OCI-LY1 (cell line): ENCODE measurements at regions not wholly inside any gene's neighbourhood (a gene's known extent, or its start where the extent isn't known, plus 50 kb on each side); places are given as distances from the start of the nearest gene placed in this dataset.

Source experiments
- H2AFZ ChIP-seq: fragments of 200-600 bp; sonication (generic), shearing (Covaris generic); 2 replicates; pipeline ENCODE4 v1.6.0; 2014; ENCODE audit warnings: antibody characterized with exemption, mild to moderate bottlenecking, low read length
- H3F3A ChIP-seq: fragments of 200-600 bp; sonication (generic), shearing (Covaris generic); 2 replicates; pipeline ENCODE4 v1.6.0; 2014; ENCODE audit warnings: mild to moderate bottlenecking, antibody characterized with exemption, low read length, moderate library complexity; ENCODE audit not compliant: insufficient read depth
- H3K27ac ChIP-seq: fragments of 200-600 bp; sonication (generic); 2 replicates; pipeline ENCODE4 v1.5.1; 2014; ENCODE audit warnings: low read length, mixed run types, mild to moderate bottlenecking, low read depth; ENCODE audit not compliant: poor library complexity, severe bottlenecking
- H3K27me3 ChIP-seq: fragments of 200-600 bp; sonication (generic); 2 replicates; pipeline ENCODE4 v1.6.0; 2014; ENCODE audit warnings: antibody characterized with exemption, mild to moderate bottlenecking, low read length, moderate library complexity; ENCODE audit not compliant: insufficient read depth
- H3K36me3 ChIP-seq: fragments of 200-600 bp; sonication (generic); 2 replicates; pipeline ENCODE4 v1.6.1; 2014; ENCODE audit warnings: mild to moderate bottlenecking, antibody characterized with exemption, low read length, moderate library complexity, mixed read lengths; ENCODE audit not compliant: insufficient read depth
- H3K4me1 ChIP-seq: fragments of 200-600 bp; sonication (generic); 2 replicates; pipeline ENCODE4 v1.5.1; 2014; ENCODE audit warnings: mild to moderate bottlenecking, low read length, moderate library complexity; ENCODE audit not compliant: insufficient read depth, severe bottlenecking
- H3K4me2 ChIP-seq: fragments of 200-600 bp; sonication (generic), shearing (Covaris generic); 2 replicates; pipeline ENCODE4 v1.6.1; 2014; ENCODE audit warnings: low read length
- H3K4me3 ChIP-seq: fragments of 200-600 bp; sonication (generic); 2 replicates; pipeline ENCODE4 v1.5.1; 2014; ENCODE audit warnings: low read length, low read depth, mild to moderate bottlenecking, mixed read lengths; ENCODE audit not compliant: poor library complexity, severe bottlenecking
- H3K79me2 ChIP-seq: fragments of 200-600 bp; shearing (Covaris generic); 2 replicates; pipeline ENCODE4 v1.6.1; 2016; ENCODE audit warnings: mixed run types, low read length, mixed read lengths; ENCODE audit not compliant: insufficient read depth
- H3K9ac ChIP-seq: fragments of 200-600 bp; sonication (generic), shearing (Covaris generic); 2 replicates; pipeline ENCODE4 v1.6.1; 2014; ENCODE audit warnings: mild to moderate bottlenecking, low read length, mixed read lengths
- H3K9me2 ChIP-seq: fragments of 200-600 bp; sonication (generic), shearing (Covaris generic); 2 replicates; pipeline ENCODE4 v1.6.1; 2014; ENCODE audit warnings: low read depth, mild to moderate bottlenecking, low read length, mixed read lengths
- H3K9me3 ChIP-seq: fragments of 200-600 bp; shearing (Covaris generic); 2 replicates; pipeline ENCODE4 v1.6.1; 2014; ENCODE audit warnings: low read length, mixed read lengths
- H4K20me1 ChIP-seq: fragments of 200-600 bp; sonication (generic), shearing (Covaris generic); 2 replicates; pipeline ENCODE4 v1.6.0; 2016; ENCODE audit warnings: mild to moderate bottlenecking, low read length; ENCODE audit not compliant: insufficient read depth
- CTCF ChIP-seq: fragments of 200-600 bp; sonication (generic), shearing (Covaris generic); IDR thresholded peaks from 2 replicates; pipeline ENCODE4 v1.5.1; 2017; ENCODE audit warnings: mild to moderate bottlenecking, antibody characterized with exemption, low read length, moderate library complexity, mixed read lengths
- EZH2 ChIP-seq: fragments of 200-600 bp; sonication (generic), shearing (Covaris generic); IDR thresholded peaks from 2 replicates; pipeline ENCODE4 v1.8.0; 2017; ENCODE audit warnings: borderline replicate concordance, mixed run types, mild to moderate bottlenecking, antibody characterized with exemption, low read length, moderate library complexity, mixed read lengths

- H3K27me3 ChIP-seq = no peaks in the 10 kb centered on the region; the same call in 1 of the 2 replicates
- H3K79me2 ChIP-seq = no peaks in the 10 kb centered on the region
- H3K9me2 ChIP-seq = no peaks in the 10 kb centered on the region
- no peak overlapping the region for H3K27ac ChIP-seq
- H3K9ac ChIP-seq = no peak overlapping the region
- no peak overlapping the region for H2AFZ ChIP-seq
- no peaks in the 10 kb centered on the region for H3K36me3 ChIP-seq
- no peak for TF ChIP-seq EZH2
- no peak for TF ChIP-seq CTCF
- H3K9me3 ChIP-seq = no peaks in the 10 kb centered on the region
- no peaks in the 10 kb centered on the region for H3F3A ChIP-seq
- no peak overlapping the region for H3K4me3 ChIP-seq
- H3K4me2 ChIP-seq = no peak overlapping the region
- no peaks in the 10 kb centered on the region for H4K20me1 ChIP-seq
- H3K4me1 ChIP-seq = no peaks in the 10 kb centered on the region
Observed at GRCh38 chr5:62115014-62115413, 191.0 kb upstream of the KIF2A start.

GRCh38 chr5:62124266-62124665, 181.7 kb upstream of the KIF2A start:
- H3K4me2 ChIP-seq = no peak overlapping the region
- H3K27ac ChIP-seq = no peak overlapping the region
- H3K9ac ChIP-seq = no peak overlapping the region
- no peaks in the 10 kb centered on the region for H3F3A ChIP-seq
- H2AFZ ChIP-seq = no peak overlapping the region
- no peaks in the 10 kb centered on the region for H3K36me3 ChIP-seq
- no peaks in the 10 kb centered on the region for H4K20me1 ChIP-seq
- no peaks in the 10 kb centered on the region for H3K27me3 ChIP-seq
- TF ChIP-seq EZH2 = no peak
- no peak for TF ChIP-seq CTCF
- no peak overlapping the region for H3K4me3 ChIP-seq
- H3K9me3 ChIP-seq = no peaks in the 10 kb centered on the region
- H3K9me2 ChIP-seq = no peaks in the 10 kb centered on the region
- peaks cover 5% of the 10 kb centered on the region for H3K4me1 ChIP-seq
- H3K79me2 ChIP-seq = no peaks in the 10 kb centered on the region

- TF ChIP-seq CTCF (no peak), EZH2 (no peak)
- no peak overlapping the region for H3K27ac ChIP-seq
- H3K9me2 ChIP-seq = no peaks in the 10 kb centered on the region
- no peaks in the 10 kb centered on the region for H3F3A ChIP-seq
- H3K4me3 ChIP-seq = no peak overlapping the region
- no peak overlapping the region for H3K4me2 ChIP-seq
- H2AFZ ChIP-seq = no peak overlapping the region
- H3K4me1 ChIP-seq = peaks cover 5% of the 10 kb centered on the region
- no peak overlapping the region for H3K9ac ChIP-seq
- H3K27me3 ChIP-seq = no peaks in the 10 kb centered on the region
- no peaks in the 10 kb centered on the region for H4K20me1 ChIP-seq
- no peaks in the 10 kb centered on the region for H3K79me2 ChIP-seq
- H3K36me3 ChIP-seq = no peaks in the 10 kb centered on the region
- no peaks in the 10 kb centered on the region for H3K9me3 ChIP-seq
Observed at GRCh38 chr5:62126090-62126489, 179.9 kb upstream of the KIF2A start.
